Motor neuron (in vitro differentiated cells): ENCODE measurements at regions not wholly inside any gene's neighbourhood (a gene's known extent, or its start where the extent isn't known, plus 50 kb on each side); places are given as distances from the start of the nearest gene placed in this dataset.
A peak's percentile ranks its signal among the peaks of the same experiment; 100 is the strongest.

Source experiments
- ATAC-seq, 8 experiments: fragments of 200-7000 bp; cut with Tn5 transposase; replicated peaks in 6 of 8; 2 replicates each; pipeline ENCODE4 v1.8.0; 2021; ENCODE audit warnings: mild to moderate bottlenecking in 8 of 8, moderate library complexity in 8 of 8
- H3K27ac ChIP-seq, 2 donors: fragments of 250-450 bp; sonication (Bioruptor Pico); 2 replicates each; pipeline ENCODE4 v1.9.0; 2021; ENCODE audit warnings: antibody characterized with exemption in 2 of 2, mild to moderate bottlenecking in 2 of 2, moderate library complexity in 1 of 2
- H3K4me1 ChIP-seq, 2 donors: fragments of 250-450 bp; sonication (Bioruptor Pico); replicated peaks in 1 of 2; 2 replicates each; pipeline ENCODE4 v1.6.1; 2021; ENCODE audit warnings: antibody characterized with exemption in 2 of 2, mild to moderate bottlenecking in 2 of 2, moderate library complexity in 1 of 2
- H3K4me3 ChIP-seq, 5 donors: fragments of 250-450 bp; sonication (Bioruptor Pico); 2 replicates each; pipeline ENCODE4 v1.9.0; 2021; ENCODE audit warnings: antibody characterized with exemption in 5 of 5, mild to moderate bottlenecking in 5 of 5, moderate library complexity in 4 of 5
- WGBS, 10 experiments: fragments of 450-650 bp; shearing (Covaris generic); methylation state at CpG; one replicate each; pipeline ENCODE4 v1.0.0; 2022; 5-methylcytosine and 5-hydroxymethylcytosine counted together
- in situ Hi-C, 9 experiments: fragments of 400-800 bp; cut with MboI; loops; one replicate each; pipeline ENCODE4 v1.15.0; 2021; ENCODE audit warnings: low sequenced_read_pairs in 9 of 9, low pct_unique_long_range_greater_than_20kb in 2 of 9; ENCODE audit not compliant: unreplicated experiment in 9 of 9

DNA sequence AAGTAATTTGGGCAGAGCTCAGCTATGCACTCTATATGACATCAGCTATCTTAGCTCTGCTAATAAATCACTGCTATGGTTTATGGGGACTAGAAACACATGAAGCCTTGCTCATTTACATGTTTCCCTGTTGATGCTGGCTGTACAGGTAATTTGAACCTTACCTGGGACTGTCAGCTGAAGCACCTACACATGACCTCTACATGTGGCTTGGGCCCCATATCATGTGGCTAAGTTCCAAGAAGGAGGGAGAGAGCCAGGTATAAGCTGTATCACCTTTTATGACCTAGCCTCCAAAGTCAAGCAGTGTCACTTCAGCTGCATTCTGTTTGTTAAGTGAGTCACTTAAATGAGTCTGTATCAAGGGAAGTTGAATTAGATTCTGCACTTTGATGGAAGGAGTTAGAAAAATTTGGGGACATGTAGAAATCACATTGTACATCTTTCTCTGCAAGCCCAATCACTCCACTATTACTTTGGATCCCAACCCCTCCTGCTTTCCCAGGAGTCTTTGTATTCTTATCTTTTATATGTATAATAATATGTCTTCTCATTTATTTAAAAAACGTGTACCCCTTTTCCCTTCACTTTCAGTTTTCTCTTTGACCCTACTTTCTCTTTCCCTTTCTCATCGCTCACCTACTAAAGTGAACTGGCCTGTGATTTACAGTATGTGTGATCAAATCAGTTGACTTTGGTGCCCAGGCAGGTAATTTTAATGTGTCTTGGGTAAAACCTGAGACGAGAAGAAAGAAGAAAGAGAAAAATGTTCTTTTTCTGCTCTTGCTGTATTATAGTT lies 53.4 kb upstream of the PRKACB start:
- Histone ChIP-seq H3K4me3 (no peak overlapping the region), H3K27ac (no peak overlapping the region), H3K4me1 (no peaks in the 10 kb centered on the region)
- no peak for ATAC-seq
- in situ Hi-C loops, result no loop called here
- 62 to 93% (median 83%) methylated on average over 2 to 3 of the region's 3 CpGs; no CpG with 5 or more reads in 1 of the 10 experiments for WGBS, 10 experiments

DNA sequence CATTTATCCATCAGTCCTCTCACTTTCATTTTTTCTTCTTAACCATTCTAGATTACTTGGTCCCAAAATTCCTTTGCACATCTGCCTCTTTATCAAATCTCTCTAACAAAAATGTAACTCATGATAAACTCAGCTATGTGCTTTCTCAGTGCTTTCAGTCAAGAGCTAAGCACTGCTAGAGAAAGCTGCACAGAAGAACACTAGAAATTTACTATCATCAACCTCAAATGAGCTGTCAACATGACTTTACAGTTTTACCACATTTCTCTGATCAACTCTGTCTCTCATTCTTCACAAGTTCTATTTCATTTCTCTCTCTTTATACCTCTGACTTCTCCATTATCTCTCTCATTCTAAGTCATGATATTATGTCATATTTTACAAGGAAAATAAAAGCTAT lies 54.2 kb upstream of the PRKACB start:
- H3K4me1 ChIP-seq, result no peaks in the 10 kb centered on the region
- in situ Hi-C loops, result no loop called here
- no peak overlapping the region for H3K4me3 ChIP-seq
- no peak overlapping the region for H3K27ac ChIP-seq
- no peak for ATAC-seq

DNA sequence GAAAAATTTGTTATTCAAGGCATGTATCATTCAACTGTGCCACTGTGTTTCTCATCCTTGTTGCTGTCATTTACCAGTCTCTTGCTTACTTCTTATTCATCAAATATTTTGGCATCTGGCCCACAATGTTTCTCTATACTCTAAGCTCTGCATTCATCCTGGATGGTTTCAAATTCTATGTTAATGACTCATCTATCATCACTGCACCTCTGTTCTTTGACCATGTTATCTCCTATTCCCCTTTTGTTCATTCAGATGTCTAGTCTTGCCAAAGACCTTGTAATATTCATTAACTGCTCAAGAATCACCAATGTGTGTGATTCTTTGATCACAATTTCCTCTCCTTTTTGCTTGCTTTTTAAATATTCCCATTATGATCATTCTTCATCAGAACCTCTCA lies 54.6 kb upstream of the PRKACB start:
- no peaks in the 10 kb centered on the region for H3K4me1 ChIP-seq
- in situ Hi-C loops, result no loop called here
- peak in 1 of 8 experiments; percentile 42 for ATAC-seq
- no peak overlapping the region for H3K4me3 ChIP-seq
- no peak overlapping the region for H3K27ac ChIP-seq

DNA sequence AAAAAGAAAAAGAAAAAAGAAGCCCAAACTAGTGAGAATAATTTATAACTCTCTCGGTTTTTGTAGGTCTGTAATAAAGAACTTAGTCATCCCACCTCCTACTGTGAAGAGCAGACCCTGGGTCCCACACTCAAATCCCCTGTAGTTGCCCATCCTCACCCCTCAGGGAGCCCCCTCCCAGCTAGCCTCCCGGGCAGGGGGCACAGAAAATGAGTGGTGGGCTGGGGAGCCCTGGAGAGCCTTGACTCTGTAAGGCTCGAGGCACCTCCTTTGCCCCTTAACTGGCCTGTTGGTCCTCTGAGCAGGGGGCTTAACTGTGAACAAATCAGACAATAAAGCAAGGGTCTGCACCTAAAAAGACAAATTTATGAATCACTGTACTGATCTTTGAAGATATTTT lies 57.5 kb upstream of the PRKACB start:
- H3K4me1 ChIP-seq, result peaks cover 0 to 6% of the 10 kb centered on the region in 2 donors
- no peak overlapping the region for H3K4me3 ChIP-seq
- in situ Hi-C loops, result no loop called here
- no peak overlapping the region for H3K27ac ChIP-seq
- WGBS, 10 experiments, result 57 to 100% (median 89%) methylated on average over 1 to 3 of the region's 3 CpGs; no CpG with 5 or more reads in 3 of the 10 experiments
- ATAC-seq, result no peak

DNA sequence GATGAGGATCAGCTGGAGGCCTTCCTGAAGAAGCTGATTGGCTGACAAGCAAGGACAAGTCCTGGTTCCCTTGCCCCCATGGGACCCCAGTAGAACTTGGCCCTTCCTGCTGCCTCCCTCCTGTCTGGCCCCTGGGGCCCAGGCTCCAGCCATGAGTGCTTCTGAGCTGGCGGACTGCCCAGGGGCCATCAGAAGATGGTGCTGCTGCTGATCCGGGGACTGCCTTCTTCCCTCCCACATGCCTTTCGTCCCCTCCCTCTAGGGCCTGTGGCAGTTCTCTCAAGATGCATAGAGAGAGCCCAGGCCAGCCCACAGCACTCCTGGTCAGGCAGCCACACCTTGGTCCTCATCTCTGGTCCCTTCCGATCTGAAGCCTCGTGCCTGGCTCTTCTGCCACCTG lies 57.9 kb upstream of the PRKACB start:
- ATAC-seq, result no peak
- H3K4me1 ChIP-seq, result peaks cover 0 to 6% of the 10 kb centered on the region in 2 donors
- no peak overlapping the region for H3K4me3 ChIP-seq
- H3K27ac ChIP-seq, result no peak overlapping the region
- WGBS, 10 experiments, result 70 to 100% (median 95%) methylated on average over 2 to 4 of the region's 5 CpGs; no CpG with 5 or more reads in 5 of the 10 experiments
- in situ Hi-C loops, result no loop called here

DNA sequence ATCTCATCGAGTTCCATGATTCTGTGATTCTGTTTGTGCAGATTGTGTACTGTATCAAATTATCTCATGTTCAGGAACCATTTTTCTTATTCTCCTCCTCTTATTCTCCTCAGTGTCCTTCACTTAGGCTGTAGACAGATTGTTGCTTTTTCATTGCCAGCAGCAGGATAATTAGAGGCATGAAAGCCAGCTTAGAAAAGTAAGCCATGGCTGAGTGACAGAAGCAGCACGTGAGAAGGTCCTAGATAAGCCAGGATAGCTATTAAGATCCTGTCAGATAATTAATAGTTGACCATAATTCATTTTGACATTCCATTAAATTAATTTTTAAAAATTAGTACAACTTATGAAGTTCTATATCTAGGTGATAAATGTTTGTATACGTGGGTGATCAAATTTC lies 60.8 kb upstream of the PRKACB start:
- in situ Hi-C loops, result no loop called here
- peak in 5 of 8 experiments; percentile 23 to 61 (median 55) for ATAC-seq
- WGBS, 10 experiments, result 29 to 79% (median 68%) methylated on average over 2 to 3 of the region's 3 CpGs
- no peak overlapping the region for H3K4me3 ChIP-seq
- no peak overlapping the region for H3K27ac ChIP-seq
- peaks cover 0 to 23% of the 10 kb centered on the region in 2 donors for H3K4me1 ChIP-seq

DNA sequence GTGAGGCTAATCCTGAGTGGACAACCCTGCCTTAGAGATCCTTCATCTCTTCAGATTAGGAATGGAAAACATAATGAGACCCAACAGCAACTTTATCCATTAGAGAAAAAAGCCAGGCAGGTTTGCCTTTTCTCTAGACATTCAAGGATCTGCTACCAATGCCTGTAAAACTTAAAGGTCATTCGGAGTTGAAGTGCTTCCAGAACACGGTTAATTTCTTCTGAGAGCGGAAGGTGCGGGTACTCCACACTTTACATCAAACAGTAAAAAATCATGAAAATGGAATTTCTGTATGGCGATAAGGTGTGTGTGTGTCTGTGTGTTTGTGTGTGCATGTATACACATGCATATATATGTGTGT lies 65.2 kb upstream of the PRKACB start:
- in situ Hi-C loops, result no loop called here

DNA sequence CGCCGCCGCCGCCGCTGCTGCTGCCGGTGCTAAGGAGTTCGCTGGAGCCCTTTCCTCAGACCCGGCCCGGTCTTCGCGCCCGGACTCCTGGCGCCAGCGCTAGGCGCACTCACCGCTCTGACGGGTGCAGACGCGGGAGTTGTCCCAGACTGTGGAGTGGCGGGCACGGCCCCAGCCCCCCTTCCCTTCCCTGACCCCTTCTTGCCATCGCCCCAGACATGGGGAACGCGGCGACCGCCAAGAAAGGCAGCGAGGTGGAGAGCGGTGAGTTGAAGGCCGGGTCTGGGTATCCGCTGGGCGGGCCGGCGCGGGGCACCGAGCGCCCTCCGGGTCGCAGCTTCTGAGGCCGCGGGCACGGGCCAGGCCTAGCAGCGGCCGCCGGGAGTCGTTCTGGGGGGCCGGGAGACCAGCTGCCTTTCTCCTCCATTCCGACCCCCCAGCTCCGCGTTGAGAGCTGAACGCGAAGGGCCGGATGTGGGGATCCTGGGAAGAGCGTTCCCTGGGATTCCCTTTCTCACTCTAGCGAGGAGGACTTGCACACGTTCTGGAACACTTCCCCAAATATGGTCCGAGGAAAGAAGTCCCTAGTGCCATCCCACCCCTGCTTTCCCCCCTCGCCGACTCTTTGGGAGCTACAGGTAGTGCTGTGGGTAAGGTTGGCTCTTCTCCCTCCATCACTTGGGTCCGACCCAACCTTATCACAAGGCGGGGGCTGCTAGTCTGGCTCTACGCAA lies 65.8 kb upstream of the PRKACB start:
- peak in 7 of 8 experiments; percentile 5 to 53 (median 33) for ATAC-seq
- peak overlapping the region; percentile 83 to 85 for H3K27ac ChIP-seq
- WGBS, 10 experiments, result 0 to 5% (median 0%) methylated on average over 1 to 15 of the region's 61 CpGs; no CpG with 5 or more reads in 2 of the 10 experiments
- H3K4me1 ChIP-seq, result peaks cover 0 to 27% of the 10 kb centered on the region in 2 donors
- in situ Hi-C loops, result no loop called here
- H3K4me3 ChIP-seq, result peak overlapping the region; percentile 72 to 96 (median 85)

More for the DNA sequence above, 65.2 kb upstream of the PRKACB start:
- peaks cover 0 to 30% of the 10 kb centered on the region in 2 donors for H3K4me1 ChIP-seq
- WGBS, 10 experiments, result 0 to 53% (median 16%) methylated on average over 1 to 5 of the region's 5 CpGs; no CpG with 5 or more reads in 3 of the 10 experiments
- H3K27ac ChIP-seq, result peak overlapping the region in 1 of 2 donors; percentile 85
- peak overlapping the region; percentile 72 to 96 (median 85) for H3K4me3 ChIP-seq
- ATAC-seq, result no peak

DNA sequence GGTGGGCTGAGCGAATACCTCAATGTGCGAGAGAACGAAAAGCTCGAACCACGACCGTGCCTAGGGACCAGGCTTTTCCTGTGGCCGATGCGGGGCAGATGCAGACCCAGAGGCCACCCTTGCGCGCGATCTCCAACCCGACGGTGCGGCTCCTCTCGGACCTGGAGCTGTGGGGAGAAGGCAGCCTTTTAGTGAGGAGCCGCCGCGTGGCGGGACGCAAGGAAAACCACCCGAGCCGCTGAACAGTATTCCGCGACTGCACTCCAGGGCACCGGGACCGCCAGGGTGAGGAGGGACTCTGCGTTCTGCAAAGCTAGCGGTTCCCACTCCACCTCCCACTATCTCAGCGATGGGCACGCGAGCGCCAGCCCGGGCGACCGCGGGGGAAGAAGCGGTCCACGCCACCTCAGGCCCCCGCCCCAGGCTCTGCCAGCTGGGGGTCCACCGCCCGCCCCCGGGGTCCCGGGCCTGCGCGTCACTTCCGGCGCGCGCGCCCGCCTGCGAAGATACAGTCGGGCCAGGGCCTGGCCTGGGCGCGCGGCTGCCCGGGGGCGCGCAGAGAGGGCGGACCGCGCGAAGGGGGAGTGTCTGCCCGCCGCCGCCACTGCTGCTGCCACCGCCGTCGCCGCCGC lies 66.5 kb upstream of the PRKACB start:
- in situ Hi-C loops, result no loop called here
- WGBS, 10 experiments, result 0 to 8% (median 0%) methylated on average over 1 to 17 of the region's 71 CpGs; no CpG with 5 or more reads in 4 of the 10 experiments
- Histone ChIP-seq H3K4me1 (peaks cover 0 to 24% of the 10 kb centered on the region in 2 donors), H3K4me3 (peak overlapping the region; percentile 72 to 96 (median 85)), H3K27ac (peak overlapping the region; percentile 83 to 85)
- peak; percentile 91 to 94 (median 92) for ATAC-seq

DNA sequence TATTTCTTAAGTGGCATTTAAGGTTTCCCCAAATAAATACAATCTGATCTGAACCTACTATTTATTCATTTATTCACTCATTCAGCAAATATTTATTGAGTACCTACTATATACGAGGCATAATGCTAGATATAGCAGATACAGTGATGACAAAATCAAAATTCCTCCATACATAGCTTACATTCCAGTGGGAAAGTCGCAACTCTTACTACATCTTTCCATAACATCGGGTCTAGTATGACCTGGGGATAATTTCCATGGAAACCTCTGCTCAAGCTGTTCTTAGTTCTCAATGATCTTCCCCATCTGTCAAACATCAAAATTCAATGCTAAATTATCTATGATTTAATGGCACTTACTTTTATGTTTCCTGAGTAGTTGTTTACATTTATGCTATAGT lies 70.8 kb upstream of the PRKACB start:
- 8 to 100% (median 89%) methylated on average over 1 to 3 of the region's 3 CpGs; no CpG with 5 or more reads in 1 of the 10 experiments for WGBS, 10 experiments
- Histone ChIP-seq H3K4me1 (peaks cover 0 to 7% of the 10 kb centered on the region in 2 donors), H3K4me3 (no peak overlapping the region), H3K27ac (no peak overlapping the region)
- in situ Hi-C loops, result no loop called here
- no peak for ATAC-seq

DNA sequence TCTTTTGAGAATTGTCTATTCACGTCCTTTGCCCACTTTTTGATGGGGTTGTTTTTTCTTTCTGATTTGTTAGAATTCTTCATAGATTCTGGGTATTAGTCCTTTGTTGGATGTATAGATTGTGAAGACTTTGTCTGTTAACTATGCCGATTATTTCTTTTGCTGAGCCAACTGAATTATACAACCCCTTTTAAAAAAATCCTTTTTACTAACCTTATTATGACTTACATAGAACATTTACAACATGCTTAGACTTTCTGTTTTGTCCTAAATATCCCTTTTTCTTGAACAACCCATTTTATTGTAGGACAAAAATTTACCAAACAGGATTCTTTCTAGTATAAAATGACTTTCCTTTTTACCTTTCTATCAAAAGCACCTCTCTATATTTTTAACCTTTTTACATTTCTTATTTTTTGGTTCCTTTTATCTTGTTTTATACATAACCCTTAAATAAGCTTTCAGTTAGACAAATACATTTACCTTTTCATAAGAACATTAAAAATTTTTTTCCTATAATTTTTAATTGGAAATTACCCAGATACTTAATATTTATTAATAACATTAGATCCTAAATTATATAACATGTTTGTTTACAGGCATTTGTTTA lies 70.4 kb upstream of the TTLL7 start:
- H3K4me1 ChIP-seq, result no peaks in the 10 kb centered on the region
- H3K27ac ChIP-seq, result no peak overlapping the region
- in situ Hi-C loops, result no loop called here
- no peak for ATAC-seq
- WGBS, 10 experiments, result 38 to 100% (median 64%) methylated on average over 1 to 2 of the region's 2 CpGs; no CpG with 5 or more reads in 1 of the 10 experiments
- no peak overlapping the region for H3K4me3 ChIP-seq

DNA sequence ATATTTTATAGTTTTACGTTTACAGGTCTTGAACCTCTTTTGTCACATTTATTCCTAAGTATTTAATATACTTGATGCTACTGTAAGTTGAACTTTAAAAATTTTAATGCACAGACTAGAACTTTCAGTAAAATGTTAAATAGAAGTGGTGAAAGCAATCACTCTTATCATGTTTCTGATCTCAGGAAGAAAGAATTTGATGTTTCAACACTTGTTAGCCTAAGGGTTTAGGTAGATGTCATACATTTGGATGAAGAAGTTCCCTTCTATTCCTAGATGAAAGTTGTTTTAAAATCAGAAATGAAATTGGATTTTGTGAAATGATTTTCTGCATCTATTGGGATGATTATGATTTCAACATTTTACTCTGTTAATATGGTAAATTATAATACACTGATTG lies 63.6 kb upstream of the TTLL7 start:
- in situ Hi-C loops, result no loop called here
- ATAC-seq, result no peak
- Histone ChIP-seq H3K27ac (no peak overlapping the region), H3K4me3 (no peak overlapping the region), H3K4me1 (no peaks in the 10 kb centered on the region)
- WGBS, 10 experiments, result 43 to 100% (median 92%) methylated on average over 1 of the region's 1 CpG; no CpG with 5 or more reads in 3 of the 10 experiments

DNA sequence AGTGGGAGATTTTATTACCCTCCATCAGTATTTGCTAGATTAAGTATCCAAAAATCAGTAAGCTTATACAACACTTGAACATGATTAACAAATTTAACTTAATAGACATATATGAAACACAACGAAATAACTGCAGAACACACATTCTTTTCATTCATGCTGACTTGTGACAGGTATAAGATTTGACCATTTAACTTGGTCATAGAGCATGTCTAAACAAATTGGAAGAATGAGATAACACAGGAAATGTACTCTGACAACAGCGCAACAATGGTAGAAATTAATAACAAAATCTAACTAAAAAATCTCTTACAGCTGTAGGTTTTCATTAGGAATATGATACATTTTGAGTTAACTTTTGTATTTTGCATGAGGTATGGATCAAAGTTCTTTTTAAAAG lies 62.4 kb upstream of the TTLL7 start:
- no peaks in the 10 kb centered on the region for H3K4me1 ChIP-seq
- in situ Hi-C loops, result no loop called here
- H3K27ac ChIP-seq, result no peak overlapping the region
- H3K4me3 ChIP-seq, result no peak overlapping the region
- WGBS, 10 experiments, result 45 to 100% (median 86%) methylated on average over 1 to 2 of the region's 2 CpGs
- ATAC-seq, result no peak
